HG02798 (cell line): ENCODE measurements at regions not wholly inside any gene's neighbourhood (a gene's known extent, or its start where the extent isn't known, plus 50 kb on each side); places are given as distances from the start of the nearest gene placed in this dataset.
A peak's percentile ranks its signal among the peaks of the same experiment; 100 is the strongest.

Experiments
- ATAC-seq: cut with Tn5 transposase; IDR thresholded peaks from one replicate; pipeline ENCODE4 v1.9.1; 2021; ENCODE audit warnings: mild to moderate bottlenecking; ENCODE audit not compliant: unreplicated experiment, poor library complexity

- ATAC-seq, result no peak
Observed at GRCh38 chr12:68495336-68496070, 115.2 kb upstream of the RAP1B start.

GRCh38 chr12:68497107-68497506, 113.6 kb upstream of the RAP1B start:
- peak; percentile 58 for ATAC-seq

- no peak for ATAC-seq
Observed at GRCh38 chr12:68497702-68498101, 113.0 kb upstream of the RAP1B start.

GRCh38 chr12:68498736-68499135, 112.0 kb upstream of the RAP1B start:
- no peak for ATAC-seq

GRCh38 chr12:68499616-68500015, 111.1 kb upstream of the RAP1B start:
- no peak for ATAC-seq

GRCh38 chr12:68501226-68501625, 109.5 kb upstream of the RAP1B start:
- no peak for ATAC-seq

GRCh38 chr12:68505970-68506369, 104.7 kb upstream of the RAP1B start:
- no peak for ATAC-seq

- ATAC-seq, result no peak
Observed at GRCh38 chr12:68506619-68507018, 104.1 kb upstream of the RAP1B start.

GRCh38 chr12:68507657-68508056, 103.0 kb upstream of the RAP1B start:
- no peak for ATAC-seq

GRCh38 chr12:68508576-68508975, 102.1 kb upstream of the RAP1B start:
- ATAC-seq, result no peak

GRCh38 chr12:68509242-68509641, 101.5 kb upstream of the RAP1B start:
- ATAC-seq, result no peak

GRCh38 chr12:68510397-68510796, 100.3 kb upstream of the RAP1B start:
- ATAC-seq, result no peak

GRCh38 chr12:68514807-68515411, 95.8 kb upstream of the RAP1B start:
- ATAC-seq, result no peak

- no peak for ATAC-seq
Observed at GRCh38 chr12:68515793-68516192, 94.9 kb upstream of the RAP1B start.

- ATAC-seq, result no peak
Observed at GRCh38 chr12:68521321-68521839, 89.3 kb upstream of the RAP1B start.

GRCh38 chr12:68521848-68522502, 88.7 kb upstream of the RAP1B start:
- no peak for ATAC-seq

GRCh38 chr12:68529466-68529865, 81.2 kb upstream of the RAP1B start:
- no peak for ATAC-seq

GRCh38 chr12:68529869-68530268, 80.8 kb upstream of the RAP1B start:
- ATAC-seq, result no peak

- no peak for ATAC-seq
Observed at GRCh38 chr12:68530299-68530698, 80.4 kb upstream of the RAP1B start.

GRCh38 chr12:68530965-68531364, 79.7 kb upstream of the RAP1B start:
- no peak for ATAC-seq

- ATAC-seq, result no peak
Observed at GRCh38 chr12:68532204-68532886, 78.4 kb upstream of the RAP1B start.
